Fibroblast of lung (primary cell): ENCODE measurements at regions not wholly inside any gene's neighbourhood (a gene's known extent, or its start where the extent isn't known, plus 50 kb on each side); places are given as distances from the start of the nearest gene placed in this dataset.

Experiments used
- CTCF ChIP-seq, 2 donors: IDR thresholded peaks in 1 of 2; conservative IDR thresholded peaks in 1 of 2; 1 replicate in 1 of 2; 2 replicates in 1 of 2; pipeline ENCODE4 v1.5.1; 2011 to 2012; ENCODE audit warnings: low read length in 2 of 2, control low read depth in 1 of 2, inconsistent platforms in 1 of 2, low read depth in 1 of 2, mild to moderate bottlenecking in 1 of 2
- EZH2 ChIP-seq: IDR thresholded peaks from 2 replicates; pipeline ENCODE4 v1.5.1; 2012; ENCODE audit warnings: low read length, control low read depth, mild to moderate bottlenecking; ENCODE audit errors: missing control alignments

- TF ChIP-seq CTCF (conservative IDR thresholded peaks at IDR 0.05 in 1 of 2, IDR thresholded peaks at IDR 0.05 in 1 of 2; ENCODE audit: low read depth in 1 of 2, low read length in 2 of 2) = no peak
- TF ChIP-seq EZH2 = no peak
Observed at GRCh38 chr11:69391192-69392103, 90.0 kb upstream of the LINC01488 start.
